GM12891 (cell line): ENCODE measurements at regions not wholly inside any gene's neighbourhood (a gene's known extent, or its start where the extent isn't known, plus 50 kb on each side); places are given as distances from the start of the nearest gene placed in this dataset.

Experiments used
- POLR2A ChIP-seq: IDR thresholded peaks from 2 replicates; pipeline ENCODE4 v1.6.1; 2011; ENCODE audit warnings: low read depth, low read length, control low read depth
- POLR2AphosphoS5 ChIP-seq: IDR thresholded peaks from 2 replicates; pipeline ENCODE4 v1.6.1; 2011; ENCODE audit warnings: low read depth, low read length, control low read depth
- TAF1 ChIP-seq: IDR thresholded peaks from 2 replicates; pipeline ENCODE4 v1.6.1; 2011; ENCODE audit warnings: low read depth, low read length, control low read depth

- TF ChIP-seq POLR2AphosphoS5 (no peak), TAF1 (no peak), POLR2A (no peak)
Measured at GRCh38 chr6:18053078-18053477, 65.6 kb upstream of the KIF13A start.
